HepG2 (cell line): ENCODE measurements at regions not wholly inside any gene's neighbourhood (a gene's known extent, or its start where the extent isn't known, plus 50 kb on each side); places are given as distances from the start of the nearest gene placed in this dataset.

Experiments
- ATAC-seq: fragments of 200-7000 bp; cut with Tn5 transposase; 3 replicates; pipeline ENCODE4 v1.9.1; 2020; ENCODE audit warnings: mild to moderate bottlenecking, moderate library complexity
- BruUV-seq: library from RNA; stranded (reverse); fragments of 400-500 nt; replicated peaks from 2 replicates; lab custom pipeline; 2021; lab: Mats Ljungman, UMichigan
- CTCF ChIA-PET: fragments of 300-600 bp; formaldehyde crosslinking; extraction: SDS; loops from one replicate; lab custom pipeline; 2021; ENCODE audit warnings: low total read pairs, inconsistent platforms, low intra/inter-chr PET ratio; lab: Yijun Ruan, JAX
- POLR2A ChIA-PET: fragments of 350-600 bp; sonication (Branson Sonifier 250); formaldehyde crosslinking; loops from one replicate; lab custom pipeline; 2020; ENCODE audit warnings: antibody characterized with exemption, inconsistent platforms; lab: Yijun Ruan, JAX
- DNase-seq: peaks from one replicate; pipeline ENCODE4 v3.0.0-alpha.2; 2015; ENCODE audit warnings: low spot score
- FAIRE-seq: peaks from 3 replicates; lab custom pipeline; 2011; peaks lifted over from hg19 to GRCh38; lab: Jason Lieb, UNC
- H2AFZ ChIP-seq: one replicate; pipeline ENCODE4 v1.6.1; 2011; ENCODE audit warnings: low read length, inconsistent platforms
- H3K27ac ChIP-seq: fragments of 300-600 bp; 3 replicates; pipeline ENCODE4 v1.8.0; 2011; ENCODE audit warnings: mixed run types, mild to moderate bottlenecking, mixed read lengths, low read length, inconsistent platforms; ENCODE audit not compliant: insufficient read depth; ENCODE audit errors: extremely low read length
- H3K27me3 ChIP-seq, 2 experiments: fragments of 200-600 bp in 1 of 2; 2 replicates in 1 of 2; 3 replicates in 1 of 2; pipeline versions ENCODE4 v1.6.0 to v1.8.0; 2011; ENCODE audit warnings: low read length in 2 of 2, mild to moderate bottlenecking in 2 of 2, moderate library complexity in 2 of 2, inconsistent platforms in 1 of 2; ENCODE audit not compliant: insufficient read depth in 2 of 2, control insufficient read depth in 1 of 2
- H3K36me3 ChIP-seq, 2 experiments: fragments of 200-600 bp in 1 of 2; replicated peaks in 1 of 2; 2 replicates in 1 of 2; 3 replicates in 1 of 2; pipeline versions ENCODE4 v1.5.1 to v1.8.0; 2011; ENCODE audit warnings: low read length in 2 of 2, inconsistent platforms in 1 of 2; ENCODE audit not compliant: insufficient read depth in 2 of 2, control insufficient read depth in 1 of 2
- H3K4me1 ChIP-seq: 2 replicates; pipeline ENCODE4 v1.5.1; 2012; ENCODE audit warnings: low read length, inconsistent platforms; ENCODE audit not compliant: insufficient read depth
- H3K4me2 ChIP-seq: 2 replicates; pipeline ENCODE4 v1.6.0; 2011; ENCODE audit warnings: low read depth, low read length, inconsistent platforms
- H3K4me3 ChIP-seq, 3 experiments: fragments of 200-600 bp in 1 of 3; sonication (generic), shearing (Covaris generic) in 1 of 3; replicated peaks in 1 of 3; 2 replicates each; pipeline ENCODE4 v1.5.1; 2011 to 2016; ENCODE audit warnings: low read length in 3 of 3, inconsistent platforms in 2 of 3, low read depth in 2 of 3, mild to moderate bottlenecking in 2 of 3, control low read depth in 1 of 3, mixed read lengths in 1 of 3; ENCODE audit not compliant: insufficient read depth in 1 of 3
- H3K79me2 ChIP-seq: one replicate; pipeline ENCODE4 v1.6.1; 2011; ENCODE audit warnings: low read length, inconsistent platforms; ENCODE audit not compliant: insufficient read depth
- H3K9ac ChIP-seq: 2 replicates; pipeline ENCODE4 v1.6.0; 2011; ENCODE audit warnings: mild to moderate bottlenecking, low read depth, low read length, inconsistent platforms; ENCODE audit not compliant: insufficient read depth
- H3K9me3 ChIP-seq: 2 replicates; pipeline ENCODE4 v1.5.1; 2012; ENCODE audit warnings: mild to moderate bottlenecking, low read length
- H4K20me1 ChIP-seq: 2 replicates; pipeline ENCODE4 v1.6.0; 2011; ENCODE audit warnings: inconsistent platforms, mild to moderate bottlenecking, low read length, moderate library complexity; ENCODE audit not compliant: insufficient read depth
- AGO2 ChIP-seq: fragments of 200-400 bp; formaldehyde crosslinking; optimal IDR thresholded peaks from 2 replicates; pipeline ENCODE3; 2017; ENCODE audit warnings: mild to moderate bottlenecking, low read depth, low read length, moderate library complexity
- SRSF9 ChIP-seq: fragments of 200-400 bp; formaldehyde crosslinking; IDR thresholded peaks from 2 replicates; pipeline ENCODE4 v1.6.1; 2018; ENCODE audit warnings: borderline replicate concordance, mild to moderate bottlenecking, low read depth, low read length; ENCODE audit not compliant: insufficient read depth, poor library complexity, severe bottlenecking
- ZMAT3 ChIP-seq: sonication (generic); formaldehyde crosslinking; conservative IDR thresholded peaks from 2 replicates; pipeline ENCODE4 v1.7.0; 2021; ENCODE audit warnings: missing genetic modification reagents
- ZNF44 ChIP-seq: sonication (generic); formaldehyde crosslinking; IDR thresholded peaks from 2 replicates; pipeline ENCODE4 v1.5.1; 2020; ENCODE audit warnings: mild to moderate bottlenecking, missing genetic modification reagents
- WGBS: methylation state at CpG from one replicate; pipeline ENCODE4 v1.1.6; 2017; ENCODE audit warnings: low lambda C conversion rate; 5-methylcytosine and 5-hydroxymethylcytosine counted together
- in situ Hi-C: cut with HindIII; loops from 2 replicates; pipeline ENCODE4 v1.10.0; 2017; ENCODE audit warnings: low pct_unique_long_range_greater_than_20kb; ENCODE audit not compliant: extremely low pct_ligation_motif_present
- intact Hi-C: fragments of 100-400 bp; cut with micrococcal nuclease; formaldehyde crosslinking; loops from one replicate; pipeline ENCODE4 v1.10.0; 2022; ENCODE audit not compliant: unreplicated experiment
- TF ChIP-seq, protein P1 (sequence below): conservative IDR thresholded peaks from 2 replicates; pipeline ENCODE4 v1.6.1; 2018; ENCODE audit warnings: missing genetic modification reagents
- TF ChIP-seq, protein P2 (sequence below): sonication (generic); formaldehyde crosslinking; IDR thresholded peaks from 2 replicates; pipeline ENCODE4 v1.5.1; 2020; ENCODE audit warnings: mild to moderate bottlenecking, missing genetic modification reagents, moderate library complexity

DNA sequence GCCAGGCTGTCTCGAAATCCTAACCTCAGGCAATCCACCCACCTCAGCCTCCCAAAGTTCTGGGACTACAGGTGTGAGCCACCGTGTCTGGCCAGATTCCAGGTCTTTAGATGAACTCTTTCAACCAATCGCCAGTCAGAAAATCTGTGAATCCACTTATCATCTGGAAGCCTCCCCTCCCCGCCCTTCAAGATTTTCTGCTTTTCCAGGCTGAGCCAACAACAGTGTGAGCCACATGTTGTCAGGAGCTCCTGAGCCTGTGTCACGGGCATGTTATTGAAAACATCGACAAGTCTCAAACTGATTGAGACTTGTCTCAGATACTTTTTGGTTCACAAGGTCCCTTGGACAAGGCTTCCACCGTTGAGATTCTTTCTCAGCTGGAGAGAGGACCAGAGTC, 52.0 kb upstream of the TRPM1 start:
- no peak for FAIRE-seq
- no peak for TF ChIP-seq SRSF9
- TF ChIP-seq, protein P1, sequence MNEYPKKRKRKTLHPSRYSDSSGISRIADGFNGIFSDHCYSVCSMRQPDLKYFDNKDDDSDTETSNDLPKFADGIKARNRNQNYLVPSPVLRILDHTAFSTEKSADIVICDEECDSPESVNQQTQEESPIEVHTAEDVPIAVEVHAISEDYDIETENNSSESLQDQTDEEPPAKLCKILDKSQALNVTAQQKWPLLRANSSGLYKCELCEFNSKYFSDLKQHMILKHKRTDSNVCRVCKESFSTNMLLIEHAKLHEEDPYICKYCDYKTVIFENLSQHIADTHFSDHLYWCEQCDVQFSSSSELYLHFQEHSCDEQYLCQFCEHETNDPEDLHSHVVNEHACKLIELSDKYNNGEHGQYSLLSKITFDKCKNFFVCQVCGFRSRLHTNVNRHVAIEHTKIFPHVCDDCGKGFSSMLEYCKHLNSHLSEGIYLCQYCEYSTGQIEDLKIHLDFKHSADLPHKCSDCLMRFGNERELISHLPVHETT, result no peak
- no peak for ATAC-seq
- in situ Hi-C loops (no loop called here), intact Hi-C loops (no loop called here)
- 90% methylated on average over 7 of the region's 7 CpGs for WGBS
- DNase-seq, result no peak
- Histone ChIP-seq H3K9me3 (no peaks in the 10 kb centered on the region), H3K9ac (no peak overlapping the region), H3K4me1 (peaks cover 80% of the 10 kb centered on the region), H3K79me2 (no peaks in the 10 kb centered on the region), H2AFZ (no peak overlapping the region), H3K4me3 (no peak overlapping the region), H4K20me1 (no peaks in the 10 kb centered on the region), H3K4me2 (no peak overlapping the region), H3K27me3 (no peaks in the 10 kb centered on the region), H3K36me3 (no peaks in the 10 kb centered on the region), H3K27ac (no peak overlapping the region)
- no TSS peak for BruUV-seq
- ChIA-PET POLR2A (no interaction called here), CTCF (no interaction called here)

DNA sequence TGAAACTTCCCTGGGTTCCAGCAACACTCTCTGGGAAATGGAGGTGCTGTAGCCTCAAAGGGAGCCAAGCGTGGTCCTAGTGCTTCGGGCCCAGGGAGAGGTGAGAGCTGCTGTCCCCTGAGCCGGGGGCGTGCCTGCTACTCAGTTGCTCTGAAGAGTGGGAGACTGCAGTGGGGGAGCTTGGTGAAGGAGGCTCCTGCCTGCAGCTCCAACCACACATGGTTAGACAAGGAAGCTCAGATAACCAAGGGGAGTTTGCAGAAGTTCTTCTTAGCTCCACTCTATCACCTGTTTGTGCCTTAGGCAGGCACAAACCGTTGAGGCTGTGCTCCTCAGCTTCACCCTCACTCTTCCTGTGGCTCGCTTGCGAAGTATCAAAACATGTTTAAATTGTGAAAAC, 53.6 kb upstream of the TRPM1 start:
- Histone ChIP-seq H3K27me3 (no peaks in the 10 kb centered on the region), H3K79me2 (no peaks in the 10 kb centered on the region), H4K20me1 (no peaks in the 10 kb centered on the region), H3K4me3 (no peak overlapping the region), H3K4me1 (peaks cover 86% of the 10 kb centered on the region), H3K4me2 (no peak overlapping the region), H2AFZ (no peak overlapping the region), H3K27ac (peak overlapping the region; percentile 20), H3K9me3 (no peaks in the 10 kb centered on the region), H3K9ac (no peak overlapping the region), H3K36me3 (no peaks in the 10 kb centered on the region)
- BruUV-seq, result no TSS peak
- in situ Hi-C loops (no loop called here), intact Hi-C loops (no loop called here)
- WGBS, result 91% methylated on average over 7 of the region's 7 CpGs
- DNase-seq (no peak), FAIRE-seq (no peak), ATAC-seq (no peak)
- no peak for TF ChIP-seq ZMAT3 (CRISPR knock-in tag)
- TF ChIP-seq AGO2, result no peak
- TF ChIP-seq ZNF44 (CRISPR knock-in tag), result no peak
- TF ChIP-seq, protein P2, sequence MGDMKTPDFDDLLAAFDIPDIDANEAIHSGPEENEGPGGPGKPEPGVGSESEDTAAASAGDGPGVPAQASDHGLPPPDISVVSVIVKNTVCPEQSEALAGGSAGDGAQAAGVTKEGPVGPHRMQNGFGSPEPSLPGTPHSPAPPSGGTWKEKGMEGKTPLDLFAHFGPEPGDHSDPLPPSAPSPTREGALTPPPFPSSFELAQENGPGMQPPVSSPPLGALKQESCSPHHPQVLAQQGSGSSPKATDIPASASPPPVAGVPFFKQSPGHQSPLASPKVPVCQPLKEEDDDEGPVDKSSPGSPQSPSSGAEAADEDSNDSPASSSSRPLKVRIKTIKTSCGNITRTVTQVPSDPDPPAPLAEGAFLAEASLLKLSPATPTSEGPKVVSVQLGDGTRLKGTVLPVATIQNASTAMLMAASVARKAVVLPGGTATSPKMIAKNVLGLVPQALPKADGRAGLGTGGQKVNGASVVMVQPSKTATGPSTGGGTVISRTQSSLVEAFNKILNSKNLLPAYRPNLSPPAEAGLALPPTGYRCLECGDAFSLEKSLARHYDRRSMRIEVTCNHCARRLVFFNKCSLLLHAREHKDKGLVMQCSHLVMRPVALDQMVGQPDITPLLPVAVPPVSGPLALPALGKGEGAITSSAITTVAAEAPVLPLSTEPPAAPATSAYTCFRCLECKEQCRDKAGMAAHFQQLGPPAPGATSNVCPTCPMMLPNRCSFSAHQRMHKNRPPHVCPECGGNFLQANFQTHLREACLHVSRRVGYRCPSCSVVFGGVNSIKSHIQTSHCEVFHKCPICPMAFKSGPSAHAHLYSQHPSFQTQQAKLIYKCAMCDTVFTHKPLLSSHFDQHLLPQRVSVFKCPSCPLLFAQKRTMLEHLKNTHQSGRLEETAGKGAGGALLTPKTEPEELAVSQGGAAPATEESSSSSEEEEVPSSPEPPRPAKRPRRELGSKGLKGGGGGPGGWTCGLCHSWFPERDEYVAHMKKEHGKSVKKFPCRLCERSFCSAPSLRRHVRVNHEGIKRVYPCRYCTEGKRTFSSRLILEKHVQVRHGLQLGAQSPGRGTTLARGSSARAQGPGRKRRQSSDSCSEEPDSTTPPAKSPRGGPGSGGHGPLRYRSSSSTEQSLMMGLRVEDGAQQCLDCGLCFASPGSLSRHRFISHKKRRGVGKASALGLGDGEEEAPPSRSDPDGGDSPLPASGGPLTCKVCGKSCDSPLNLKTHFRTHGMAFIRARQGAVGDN (CRISPR knock-in tag), result peak; percentile 27; the same call in 1 of the 2 replicates
- CTCF ChIA-PET, result no interaction called here
- POLR2A ChIA-PET, result no interaction called here
